Omental fat pad (tissue), 3 donors: ENCODE measurements at regions not wholly inside any gene's neighbourhood (a gene's known extent, or its start where the extent isn't known, plus 50 kb on each side); places are given as distances from the start of the nearest gene placed in this dataset.

Experiments used
- ATAC-seq: fragments of 150-250 bp; one replicate; pipeline ENCODE4 v1.9.1; 2016; ENCODE audit warnings: mild to moderate bottlenecking, moderate library complexity; ENCODE audit not compliant: low FRiP score
- DNase-seq: peaks from one replicate; pipeline ENCODE4 v3.0.0-alpha.2; 2019; ENCODE audit warnings: low spot score
- TF ChIP-seq, protein P1 (sequence below), 3 donors: fragments of 450-650 bp; IDR thresholded peaks; one replicate each; pipeline ENCODE4 v1.5.1; 2016 to 2017; ENCODE audit warnings: antibody characterized with exemption in 3 of 3, mild to moderate bottlenecking in 3 of 3, moderate library complexity in 2 of 3

DNA sequence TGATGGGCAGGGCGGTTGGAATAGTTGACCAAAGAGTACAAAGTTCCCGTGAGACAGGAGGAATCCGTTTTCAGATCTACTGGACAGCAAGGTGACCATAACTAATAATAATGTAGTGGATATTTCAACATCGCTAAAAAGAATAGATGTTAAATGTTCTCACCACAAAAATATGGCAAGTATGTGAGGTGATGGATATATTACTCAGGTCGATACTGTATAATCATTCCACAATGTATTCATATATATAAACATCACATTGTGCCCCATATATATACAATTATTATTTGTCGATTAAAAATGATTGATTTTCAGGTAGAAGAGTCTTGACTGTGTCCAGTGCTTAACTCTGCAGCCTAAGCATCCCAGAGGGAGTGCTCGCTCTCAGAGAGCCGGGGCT is 141.6 kb upstream of the TENM3 start:
- no peak for ATAC-seq

DNA sequence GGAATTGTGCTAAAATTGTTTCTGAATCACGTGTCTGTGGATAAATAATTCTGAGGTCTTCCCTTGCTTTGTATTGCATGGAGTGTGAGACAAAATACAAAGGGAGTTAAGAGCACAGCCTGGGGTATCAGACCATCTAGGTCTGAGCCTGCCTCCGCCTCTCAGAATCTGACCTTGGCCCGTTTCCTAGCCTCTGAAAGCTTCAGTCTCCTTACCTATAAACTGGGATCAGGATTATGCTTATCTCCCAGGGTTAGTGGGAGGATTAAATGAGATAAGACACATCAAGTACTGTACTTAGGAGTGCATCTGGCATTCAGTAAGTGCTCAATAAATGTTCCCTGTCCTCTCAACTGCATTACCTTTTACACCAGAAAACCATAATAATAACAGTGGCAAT is 140.6 kb upstream of the TENM3 start:
- TF ChIP-seq, protein P1, sequence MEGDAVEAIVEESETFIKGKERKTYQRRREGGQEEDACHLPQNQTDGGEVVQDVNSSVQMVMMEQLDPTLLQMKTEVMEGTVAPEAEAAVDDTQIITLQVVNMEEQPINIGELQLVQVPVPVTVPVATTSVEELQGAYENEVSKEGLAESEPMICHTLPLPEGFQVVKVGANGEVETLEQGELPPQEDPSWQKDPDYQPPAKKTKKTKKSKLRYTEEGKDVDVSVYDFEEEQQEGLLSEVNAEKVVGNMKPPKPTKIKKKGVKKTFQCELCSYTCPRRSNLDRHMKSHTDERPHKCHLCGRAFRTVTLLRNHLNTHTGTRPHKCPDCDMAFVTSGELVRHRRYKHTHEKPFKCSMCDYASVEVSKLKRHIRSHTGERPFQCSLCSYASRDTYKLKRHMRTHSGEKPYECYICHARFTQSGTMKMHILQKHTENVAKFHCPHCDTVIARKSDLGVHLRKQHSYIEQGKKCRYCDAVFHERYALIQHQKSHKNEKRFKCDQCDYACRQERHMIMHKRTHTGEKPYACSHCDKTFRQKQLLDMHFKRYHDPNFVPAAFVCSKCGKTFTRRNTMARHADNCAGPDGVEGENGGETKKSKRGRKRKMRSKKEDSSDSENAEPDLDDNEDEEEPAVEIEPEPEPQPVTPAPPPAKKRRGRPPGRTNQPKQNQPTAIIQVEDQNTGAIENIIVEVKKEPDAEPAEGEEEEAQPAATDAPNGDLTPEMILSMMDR (IDR thresholded peaks at IDR 0.05) = no peak
- DNase-seq (no peak), ATAC-seq (no peak)

More for the DNA sequence above, 141.6 kb upstream of the TENM3 start:
- DNase-seq = no peak
- TF ChIP-seq, protein P1 (IDR thresholded peaks at IDR 0.05) = no peak

DNA sequence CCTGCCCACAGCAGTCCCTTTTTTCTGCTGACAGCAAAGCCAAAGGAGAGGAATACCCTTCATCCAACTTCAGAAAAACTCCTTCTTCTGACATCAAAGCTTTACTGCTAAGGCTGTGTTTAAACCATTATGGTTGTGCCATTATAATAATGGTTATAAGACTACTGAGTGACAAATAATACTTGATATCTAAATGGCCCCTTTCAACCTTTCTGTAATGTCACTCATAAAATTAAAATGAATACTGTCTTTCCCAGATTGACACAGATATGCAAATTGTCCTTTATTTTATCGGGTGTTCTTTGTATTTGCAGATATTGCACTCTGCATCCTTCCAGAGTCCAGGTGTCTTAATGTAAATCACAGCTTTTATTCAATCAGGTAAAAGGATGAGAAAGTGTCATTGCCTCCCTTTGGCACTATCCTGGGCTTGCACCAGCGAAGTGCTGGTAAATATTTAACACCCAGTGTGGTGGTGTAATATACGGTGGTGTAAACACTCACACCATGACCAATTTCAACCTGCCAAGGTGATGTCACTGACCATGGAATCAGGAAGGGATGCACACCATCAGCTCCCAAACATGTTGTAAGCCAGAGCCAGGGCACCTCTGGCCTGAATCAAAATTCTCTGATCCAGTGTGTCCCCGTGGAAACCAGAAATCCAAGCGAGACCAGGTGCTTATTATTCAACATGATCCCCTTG is 139.4 kb upstream of the TENM3 start:
- ATAC-seq (no peak), DNase-seq (no peak)
- TF ChIP-seq, protein P1 (IDR thresholded peaks at IDR 0.05) = no peak

- no peak for DNase-seq
- TF ChIP-seq, protein P1 (IDR thresholded peaks at IDR 0.05) = no peak
- no peak for ATAC-seq
Observed at GRCh38 chr4:182105416-182105815, 137.8 kb upstream of the TENM3 start.

DNA sequence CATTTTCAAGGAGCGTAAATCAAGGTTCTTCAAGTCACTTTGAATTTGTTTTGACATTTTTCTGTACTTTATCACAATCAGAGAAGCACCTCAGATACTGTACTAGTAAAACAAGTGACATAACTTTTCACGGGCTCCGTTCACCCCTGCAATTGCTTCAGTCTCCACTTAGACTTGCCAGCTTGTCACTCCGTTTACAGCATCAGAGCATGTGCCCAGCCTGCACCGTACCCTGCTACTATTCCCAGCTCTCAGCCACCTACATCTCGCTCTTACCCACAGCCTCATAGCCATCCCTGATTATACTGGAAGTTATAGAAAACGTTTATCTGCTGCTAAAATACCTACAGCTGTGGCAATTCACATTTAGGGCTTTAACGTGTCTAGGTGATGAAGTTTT is 135.3 kb upstream of the TENM3 start:
- DNase-seq = no peak

DNA sequence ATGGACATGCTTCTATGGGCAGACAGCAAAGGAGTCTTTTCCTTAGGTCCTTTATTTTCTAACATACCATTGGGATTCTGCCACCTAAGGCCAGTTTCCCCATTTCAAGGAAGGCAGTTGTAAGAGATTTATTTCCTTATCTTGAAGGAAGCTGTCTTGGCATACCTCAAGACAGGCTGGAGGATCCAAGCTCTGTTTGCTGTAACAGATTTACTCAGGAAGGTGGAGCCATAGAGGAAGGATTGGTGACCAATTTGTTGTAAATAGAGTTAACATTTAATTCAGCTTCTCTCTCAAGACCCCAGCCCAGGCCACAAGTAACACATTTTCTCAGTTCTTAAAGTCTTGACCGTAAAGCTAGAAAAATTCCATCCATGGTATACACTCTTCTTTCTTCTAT is 131.6 kb upstream of the TENM3 start:
- no peak for ATAC-seq
- TF ChIP-seq, protein P1 (IDR thresholded peaks at IDR 0.05) = no peak
- no peak for DNase-seq

More for the DNA sequence above, 135.3 kb upstream of the TENM3 start:
- TF ChIP-seq, protein P1 (IDR thresholded peaks at IDR 0.05) = no peak
- ATAC-seq = no peak

- DNase-seq = no peak
- TF ChIP-seq, protein P1 (IDR thresholded peaks at IDR 0.05) = no peak
- ATAC-seq = no peak
Observed at GRCh38 chr4:182113779-182114178, 129.4 kb upstream of the TENM3 start.
